SH-SY5Y (cell line): ENCODE measurements at regions not wholly inside any gene's neighbourhood (a gene's known extent, or its start where the extent isn't known, plus 50 kb on each side); places are given as distances from the start of the nearest gene placed in this dataset.

Source experiments
- GATA2 ChIP-seq: IDR thresholded peaks from 2 replicates; pipeline ENCODE4 v1.6.1; 2011; ENCODE audit warnings: mild to moderate bottlenecking, low read depth, low read length
- GATA3 ChIP-seq: IDR thresholded peaks from 2 replicates; pipeline ENCODE4 v1.6.1; 2011; ENCODE audit warnings: low read depth, mild to moderate bottlenecking, low read length, moderate library complexity

DNA sequence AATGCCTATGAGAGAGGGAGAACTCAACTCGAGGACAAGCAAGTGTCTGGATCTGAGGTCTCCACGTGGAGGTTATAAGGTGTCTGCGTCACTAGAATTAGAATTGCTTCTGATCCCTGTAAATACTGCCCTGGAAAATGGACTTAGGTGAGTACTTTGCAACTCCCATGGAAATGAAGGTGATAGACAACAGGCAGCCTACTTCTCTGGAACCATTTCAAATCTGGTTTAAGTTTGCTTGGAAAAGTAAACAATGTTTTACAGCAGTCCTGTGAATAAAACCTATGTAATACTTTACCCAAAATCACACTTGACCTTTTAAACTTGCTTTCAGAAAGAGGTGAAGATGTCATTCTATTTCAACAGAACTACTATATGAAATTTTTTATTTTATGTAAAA is 70.1 kb upstream of the TENT5A start:
- TF ChIP-seq GATA3 (no peak), GATA2 (no peak)
